IMR-90 (cell line): ENCODE measurements at regions not wholly inside any gene's neighbourhood (a gene's known extent, or its start where the extent isn't known, plus 50 kb on each side); places are given as distances from the start of the nearest gene placed in this dataset.

Source experiments
- ATAC-seq: fragments of 200-7000 bp; cut with Tn5 transposase; 2 replicates; pipeline ENCODE4 v1.9.1; 2020; ENCODE audit warnings: low read depth, mild to moderate bottlenecking, moderate library complexity
- BruUV-seq: library from RNA; stranded (reverse); fragments of 400-500 nt; replicated peaks from 2 replicates; lab custom pipeline; 2021; lab: Mats Ljungman, UMichigan
- CTCF ChIA-PET: fragments of 300-600 bp; formaldehyde crosslinking; extraction: SDS; loops from one replicate; lab custom pipeline; 2021; ENCODE audit warnings: antibody characterized with exemption; lab: Yijun Ruan, JAX
- POLR2A ChIA-PET: fragments of 300-600 bp; sonication (Branson Sonifier 250); formaldehyde crosslinking; loops from one replicate; lab custom pipeline; 2022; ENCODE audit warnings: antibody characterized with exemption; ENCODE audit not compliant: unreplicated experiment; lab: Charles Lee
- DNase-seq: peaks from one replicate; pipeline ENCODE4 v3.0.0; 2013
- H2AFZ ChIP-seq: replicated peaks from 2 replicates; pipeline ENCODE3; 2013; ENCODE audit warnings: low read length, mild to moderate bottlenecking; ENCODE audit not compliant: poor library complexity
- H2AK5ac ChIP-seq: 2 replicates; pipeline ENCODE4 v1.6.1; 2013; ENCODE audit warnings: low read depth, low read length, inconsistent platforms
- H2AK9ac ChIP-seq: replicated peaks from 2 replicates; pipeline ENCODE3; 2013; ENCODE audit warnings: mild to moderate bottlenecking, low read depth, low read length, moderate library complexity; ENCODE audit not compliant: poor library complexity
- H2BK120ac ChIP-seq: 2 replicates; pipeline ENCODE4 v1.6.1; 2013; ENCODE audit warnings: low read depth, low read length, inconsistent platforms
- H2BK15ac ChIP-seq: 3 replicates; pipeline ENCODE4 v1.6.1; 2013; ENCODE audit warnings: low read depth, low read length, inconsistent platforms
- H2BK20ac ChIP-seq: 2 replicates; pipeline ENCODE4 v1.6.1; 2013; ENCODE audit warnings: low read depth, mild to moderate bottlenecking, inconsistent platforms, low read length, moderate library complexity
- H2BK5ac ChIP-seq: 2 replicates; pipeline ENCODE4 v1.6.1; 2013; ENCODE audit warnings: mild to moderate bottlenecking, low read depth, low read length, inconsistent platforms; ENCODE audit not compliant: poor library complexity, severe bottlenecking
- H3K14ac ChIP-seq: replicated peaks from 2 replicates; pipeline ENCODE4 v1.6.1; 2013; ENCODE audit warnings: low read depth, low read length, inconsistent platforms
- H3K18ac ChIP-seq: 2 replicates; pipeline ENCODE4 v1.6.1; 2013; ENCODE audit warnings: low read depth, low read length, control low read depth
- H3K23ac ChIP-seq: 2 replicates; pipeline ENCODE4 v1.6.1; 2013; ENCODE audit warnings: low read depth, low read length, inconsistent platforms
- H3K27ac ChIP-seq: 2 replicates; pipeline ENCODE4 v1.5.1; 2013; ENCODE audit warnings: mild to moderate bottlenecking, control low read depth, low read length; ENCODE audit not compliant: insufficient read depth
- H3K27me3 ChIP-seq: 2 replicates; pipeline ENCODE4 v1.6.1; 2013; ENCODE audit warnings: low read length; ENCODE audit not compliant: control insufficient read depth, insufficient read depth
- H3K36me3 ChIP-seq: 2 replicates; pipeline ENCODE4 v1.6.1; 2013; ENCODE audit warnings: low read length, mixed read lengths; ENCODE audit not compliant: control insufficient read depth, insufficient read depth
- H3K4ac ChIP-seq: 2 replicates; pipeline ENCODE4 v1.6.1; 2013; ENCODE audit warnings: low read depth, low read length, inconsistent platforms
- H3K4me1 ChIP-seq: 2 replicates; pipeline ENCODE4 v1.6.1; 2013; ENCODE audit warnings: low read length, mixed read lengths; ENCODE audit not compliant: control insufficient read depth, insufficient read depth
- H3K4me2 ChIP-seq: 2 replicates; pipeline ENCODE4 v1.6.1; 2013; ENCODE audit warnings: low read depth, mild to moderate bottlenecking, control low read depth, low read length, moderate library complexity
- H3K4me3 ChIP-seq: 2 replicates; pipeline ENCODE4 v1.5.1; 2013; ENCODE audit warnings: low read depth, mild to moderate bottlenecking, control low read depth, low read length, moderate library complexity; ENCODE audit not compliant: insufficient read depth
- H3K56ac ChIP-seq: 2 replicates; pipeline ENCODE4 v1.6.1; 2013; ENCODE audit warnings: low read length, inconsistent platforms; ENCODE audit not compliant: insufficient read depth; ENCODE audit errors: extremely low read depth
- H3K79me1 ChIP-seq, 2 experiments: 2 replicates each; pipeline ENCODE4 v1.6.1; 2013; ENCODE audit warnings: low read length in 2 of 2, inconsistent platforms in 1 of 2, low read depth in 1 of 2
- H3K9ac ChIP-seq: 2 replicates; pipeline ENCODE4 v1.6.1; 2013; ENCODE audit warnings: low read depth, low read length, control low read depth
- H3K9me1 ChIP-seq: 2 replicates; pipeline ENCODE4 v1.6.1; 2013; ENCODE audit warnings: low read length, inconsistent platforms; ENCODE audit not compliant: insufficient read depth
- H3K9me3 ChIP-seq: 2 replicates; pipeline ENCODE4 v1.6.1; 2013; ENCODE audit warnings: low read length; ENCODE audit not compliant: control insufficient read depth, insufficient read depth
- H4K20me1 ChIP-seq: 2 replicates; pipeline ENCODE4 v1.6.1; 2013; ENCODE audit warnings: low read length, inconsistent platforms; ENCODE audit not compliant: insufficient read depth
- H4K5ac ChIP-seq: 2 replicates; pipeline ENCODE4 v1.6.1; 2013; ENCODE audit warnings: mild to moderate bottlenecking, low read depth, low read length, control low read depth
- H4K8ac ChIP-seq, 2 experiments: 2 replicates each; pipeline ENCODE4 v1.6.1; 2013; ENCODE audit warnings: low read depth in 2 of 2, low read length in 2 of 2, control low read depth in 1 of 2, inconsistent platforms in 1 of 2
- H4K91ac ChIP-seq: 2 replicates; pipeline ENCODE4 v1.6.1; 2013; ENCODE audit warnings: low read depth, low read length, inconsistent platforms; ENCODE audit not compliant: insufficient read depth
- BHLHE40 ChIP-seq: fragments of 150-350 bp; IDR thresholded peaks from 2 replicates; pipeline ENCODE4 v1.6.1; 2016; ENCODE audit warnings: mild to moderate bottlenecking, low read depth, low read length
- CEBPB ChIP-seq: IDR thresholded peaks from 2 replicates; pipeline ENCODE4 v1.6.1; 2012; ENCODE audit warnings: low read depth, low read length, improper control_type of control experiment
- CHD1 ChIP-seq: IDR thresholded peaks from 2 replicates; pipeline ENCODE4 v1.6.1; 2012; ENCODE audit warnings: low read depth, low read length, improper control_type of control experiment
- FOS ChIP-seq: fragments of 150-350 bp; IDR thresholded peaks from 2 replicates; pipeline ENCODE4 v1.6.1; 2016; ENCODE audit warnings: low read depth, low read length
- MAFK ChIP-seq: IDR thresholded peaks from 2 replicates; pipeline ENCODE4 v1.6.1; 2012; ENCODE audit warnings: low read depth, low read length, improper control_type of control experiment
- MAZ ChIP-seq: IDR thresholded peaks from 2 replicates; pipeline ENCODE4 v1.6.1; 2012; ENCODE audit warnings: low read depth, mild to moderate bottlenecking, low read length, improper control_type of control experiment, moderate library complexity, borderline replicate concordance
- MXI1 ChIP-seq: IDR thresholded peaks from 2 replicates; pipeline ENCODE4 v1.6.1; 2012; ENCODE audit warnings: low read depth, mild to moderate bottlenecking, low read length, moderate library complexity, borderline replicate concordance
- NFE2L2 ChIP-seq: fragments of 150-350 bp; IDR thresholded peaks from 2 replicates; pipeline ENCODE4 v1.6.1; 2016; ENCODE audit warnings: low read depth, mild to moderate bottlenecking, low read length
- POLR2A ChIP-seq: IDR thresholded peaks from 2 replicates; pipeline ENCODE4 v1.6.1; 2012; ENCODE audit warnings: mild to moderate bottlenecking, low read depth, low read length
- RAD21 ChIP-seq: IDR thresholded peaks from 2 replicates; pipeline ENCODE4 v1.6.1; 2012; ENCODE audit warnings: low read length, improper control_type of control experiment
- RCOR1 ChIP-seq: IDR thresholded peaks from 2 replicates; pipeline ENCODE4 v1.6.1; 2012; ENCODE audit warnings: mild to moderate bottlenecking, low read length, improper control_type of control experiment; ENCODE audit not compliant: insufficient replicate concordance
- RFX5 ChIP-seq: IDR thresholded peaks from 2 replicates; pipeline ENCODE4 v1.8.0; 2012; ENCODE audit warnings: low read depth, mild to moderate bottlenecking, low read length, moderate library complexity
- SMC3 ChIP-seq: fragments of 150-350 bp; IDR thresholded peaks from 2 replicates; pipeline ENCODE4 v1.6.1; 2016; ENCODE audit warnings: low read depth, mild to moderate bottlenecking, antibody characterized with exemption, low read length, moderate library complexity
- USF2 ChIP-seq: fragments of 150-350 bp; IDR thresholded peaks from 2 replicates; pipeline ENCODE4 v1.6.1; 2017; ENCODE audit warnings: mild to moderate bottlenecking, antibody characterized with exemption, low read length, low read depth
- WGBS, 2 experiments: methylation state at CpG; one replicate each; pipeline versions ENCODE4 v1.1.5 to v1.1.7; 2013; ENCODE audit warnings: missing lambda C conversion rate in 2 of 2; ENCODE audit not compliant: insufficient read length in 1 of 2; ENCODE audit errors: extremely low coverage in 2 of 2; 5-methylcytosine and 5-hydroxymethylcytosine counted together
- dilution Hi-C: fragments of 300-500 bp; cut with HindIII; formaldehyde crosslinking; loops from one replicate; pipeline ENCODE4 v1.14.3; 2018; ENCODE audit warnings: low sequenced_read_pairs; ENCODE audit not compliant: unreplicated experiment
- in situ Hi-C: fragments of 300-500 bp; cut with MboI; formaldehyde crosslinking; loops from 3 replicates; pipeline ENCODE4 v1.14.3; 2019; ENCODE audit warnings: low sequenced_read_pairs, inconsistent platforms, mixed read lengths
- intact Hi-C: fragments of 100-400 bp; cut with micrococcal nuclease; formaldehyde crosslinking; loops from 2 replicates; pipeline ENCODE4 v1.10.0; 2022
- TF ChIP-seq, protein P1 (sequence below): conservative IDR thresholded peaks from 2 replicates; pipeline ENCODE4 v1.5.1; 2012; ENCODE audit warnings: mild to moderate bottlenecking, low read depth, low read length, improper control_type of control experiment
- TF ChIP-seq, protein P2 (sequence below): fragments of 150-350 bp; IDR thresholded peaks from 2 replicates; pipeline ENCODE4 v1.6.1; 2016; ENCODE audit warnings: low read depth, mild to moderate bottlenecking, low read length, moderate library complexity, borderline replicate concordance

DNA sequence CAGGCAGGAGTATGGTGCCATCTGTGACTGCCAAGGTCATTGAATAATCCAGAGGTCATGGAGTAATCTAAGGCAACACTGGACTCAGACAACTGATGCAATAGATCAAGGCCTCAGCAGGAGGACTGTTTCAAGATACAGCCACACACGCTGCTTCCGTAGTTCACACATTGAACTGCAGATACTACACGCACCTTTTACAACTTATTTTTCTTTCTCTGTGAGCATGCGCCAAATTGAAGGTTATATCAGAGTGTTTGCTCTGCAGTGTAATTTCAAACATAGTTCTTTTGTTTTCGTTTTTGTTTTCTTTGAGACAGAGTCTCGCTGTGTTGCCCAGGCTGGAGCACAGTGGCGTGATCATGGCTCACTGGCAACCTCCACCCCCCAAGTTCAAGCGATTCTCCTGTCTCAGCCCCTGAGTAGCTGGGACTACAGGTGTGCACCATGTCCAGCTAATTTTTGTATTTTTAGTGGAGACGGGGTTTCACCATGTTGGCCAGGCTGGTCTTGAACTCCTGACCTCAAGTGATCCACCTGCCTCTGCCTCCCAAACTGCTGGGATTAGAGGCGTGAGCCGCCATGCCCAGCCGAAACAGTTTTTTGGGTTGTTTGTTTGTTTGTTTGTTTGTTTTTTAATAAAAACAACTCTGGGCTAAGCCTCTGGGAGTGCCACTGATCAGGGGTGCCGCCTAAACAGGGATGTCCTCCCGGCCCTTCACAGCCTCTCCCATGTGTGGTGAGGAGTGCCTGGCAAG lies 96.6 kb upstream of the NAA20 start:
- Histone ChIP-seq H2BK5ac (no peak overlapping the region), H2AK5ac (no peak overlapping the region), H3K14ac (no peak overlapping the region; the same call in 1 of the 2 replicates), H2AK9ac (no peak overlapping the region), H3K4me2 (no peak overlapping the region), H2BK15ac (no peak overlapping the region), H3K4ac (peak overlapping the region; percentile 22; the same call in 1 of the 2 replicates), H3K27me3 (no peaks in the 10 kb centered on the region), H3K56ac (no peak overlapping the region), H3K4me1 (peaks cover 1% of the 10 kb centered on the region; the same call in 1 of the 2 replicates), H2BK120ac (no peak overlapping the region), H4K8ac (no peak overlapping the region), H3K9ac (no peak overlapping the region), H4K91ac (no peak overlapping the region), H3K4me3 (no peak overlapping the region), H4K20me1 (peaks cover 45% of the 10 kb centered on the region), H2BK20ac (no peak overlapping the region), H3K27ac (no peak overlapping the region), H4K5ac (no peak overlapping the region), H3K9me1 (peaks cover 13% of the 10 kb centered on the region), H3K23ac (no peak overlapping the region), H3K9me3 (no peaks in the 10 kb centered on the region), H3K18ac (no peak overlapping the region), H2AFZ (no peak overlapping the region), H3K36me3 (peaks cover 7% of the 10 kb centered on the region), H3K79me1 (peaks cover 32 to 69% of the 10 kb centered on the region in 2 experiments; a peak in 3 of 4 replicates)
- BruUV-seq: no TSS peak
- TF ChIP-seq RCOR1 (no peak), MXI1 (no peak), CHD1 (no peak), FOS (no peak), RFX5 (no peak), SMC3 (no peak), NFE2L2 (no peak), CEBPB (no peak), MAZ (no peak), MAFK (no peak), USF2 (no peak), RAD21 (no peak), POLR2A (no peak), BHLHE40 (no peak)
- TF ChIP-seq, protein P1, sequence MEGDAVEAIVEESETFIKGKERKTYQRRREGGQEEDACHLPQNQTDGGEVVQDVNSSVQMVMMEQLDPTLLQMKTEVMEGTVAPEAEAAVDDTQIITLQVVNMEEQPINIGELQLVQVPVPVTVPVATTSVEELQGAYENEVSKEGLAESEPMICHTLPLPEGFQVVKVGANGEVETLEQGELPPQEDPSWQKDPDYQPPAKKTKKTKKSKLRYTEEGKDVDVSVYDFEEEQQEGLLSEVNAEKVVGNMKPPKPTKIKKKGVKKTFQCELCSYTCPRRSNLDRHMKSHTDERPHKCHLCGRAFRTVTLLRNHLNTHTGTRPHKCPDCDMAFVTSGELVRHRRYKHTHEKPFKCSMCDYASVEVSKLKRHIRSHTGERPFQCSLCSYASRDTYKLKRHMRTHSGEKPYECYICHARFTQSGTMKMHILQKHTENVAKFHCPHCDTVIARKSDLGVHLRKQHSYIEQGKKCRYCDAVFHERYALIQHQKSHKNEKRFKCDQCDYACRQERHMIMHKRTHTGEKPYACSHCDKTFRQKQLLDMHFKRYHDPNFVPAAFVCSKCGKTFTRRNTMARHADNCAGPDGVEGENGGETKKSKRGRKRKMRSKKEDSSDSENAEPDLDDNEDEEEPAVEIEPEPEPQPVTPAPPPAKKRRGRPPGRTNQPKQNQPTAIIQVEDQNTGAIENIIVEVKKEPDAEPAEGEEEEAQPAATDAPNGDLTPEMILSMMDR: no peak
- TF ChIP-seq, protein P2, sequence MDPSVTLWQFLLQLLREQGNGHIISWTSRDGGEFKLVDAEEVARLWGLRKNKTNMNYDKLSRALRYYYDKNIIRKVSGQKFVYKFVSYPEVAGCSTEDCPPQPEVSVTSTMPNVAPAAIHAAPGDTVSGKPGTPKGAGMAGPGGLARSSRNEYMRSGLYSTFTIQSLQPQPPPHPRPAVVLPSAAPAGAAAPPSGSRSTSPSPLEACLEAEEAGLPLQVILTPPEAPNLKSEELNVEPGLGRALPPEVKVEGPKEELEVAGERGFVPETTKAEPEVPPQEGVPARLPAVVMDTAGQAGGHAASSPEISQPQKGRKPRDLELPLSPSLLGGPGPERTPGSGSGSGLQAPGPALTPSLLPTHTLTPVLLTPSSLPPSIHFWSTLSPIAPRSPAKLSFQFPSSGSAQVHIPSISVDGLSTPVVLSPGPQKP: no peak
- intact Hi-C loops (no loop called here), in situ Hi-C loops (no loop called here), dilution Hi-C loops (no loop called here)
- CTCF ChIA-PET: no interaction called here
- POLR2A ChIA-PET: no interaction called here
- no peak for ATAC-seq
- no CpG with 5 or more reads among the region's 14 CpGs for WGBS, 2 experiments
- no peak for DNase-seq
